ENCODE measurements at regions not wholly inside any gene's neighbourhood (a gene's known extent, or its start where the extent isn't known, plus 50 kb on each side); places are given as distances from the start of the nearest gene placed in this dataset.

- intact Hi-C loops (cut with DNase I; ENCODE audit: low total_unique reads) = no loop called here
- WGBS, 2 donors = 69 to 72% methylated on average over 10 of the region's 10 CpGs
- no peak for TF ChIP-seq CTCF (IDR thresholded peaks at IDR 0.05)
- TF ChIP-seq POLR2A (IDR thresholded peaks at IDR 0.05) = no peak
- no peak overlapping the region for H3K4me3 ChIP-seq (ENCODE audit: low read depth, poor library complexity, severe bottlenecking)
- DNase-seq (ENCODE audit: low spot score in 2 of 2) = no peak
Observed at GRCh38 chr12:115507951-115508722, 769.4 kb downstream of the MED13L start.

- intact Hi-C loops (cut with DNase I; ENCODE audit: low total_unique reads) = no loop called here
- TF ChIP-seq POLR2A (IDR thresholded peaks at IDR 0.05) (no peak), CTCF (IDR thresholded peaks at IDR 0.05) (no peak)
- WGBS, 2 donors = 89 to 93% methylated on average over 5 of the region's 5 CpGs
- DNase-seq (ENCODE audit: low spot score in 2 of 2) = no peak
- H3K4me3 ChIP-seq (ENCODE audit: low read depth, poor library complexity, severe bottlenecking) = no peak overlapping the region
Observed at GRCh38 chr12:115507560-115507889, 770.0 kb downstream of the MED13L start.

- WGBS, 2 donors = 63 to 72% methylated on average over 5 of the region's 5 CpGs
- no peak overlapping the region for H3K4me3 ChIP-seq (ENCODE audit: low read depth, poor library complexity, severe bottlenecking)
- DNase-seq (ENCODE audit: low spot score in 2 of 2) = no peak
- intact Hi-C loops (cut with DNase I; ENCODE audit: low total_unique reads) = no loop called here
- TF ChIP-seq CTCF (IDR thresholded peaks at IDR 0.05) (no peak), POLR2A (IDR thresholded peaks at IDR 0.05) (no peak)
Observed at GRCh38 chr12:115506822-115507559, 770.5 kb downstream of the MED13L start.

- H3K4me3 ChIP-seq (ENCODE audit: low read depth, poor library complexity, severe bottlenecking) = no peak overlapping the region
- DNase-seq (ENCODE audit: low spot score in 2 of 2) = no peak
- intact Hi-C loops (cut with DNase I; ENCODE audit: low total_unique reads) = no loop called here
- no peak for TF ChIP-seq POLR2A (IDR thresholded peaks at IDR 0.05)
- no peak for TF ChIP-seq CTCF (IDR thresholded peaks at IDR 0.05)
- WGBS, 2 donors = 64 to 78% methylated on average over 16 of the region's 16 CpGs
Observed at GRCh38 chr12:115504306-115505290, 772.9 kb downstream of the MED13L start.

- TF ChIP-seq CTCF (IDR thresholded peaks at IDR 0.05) = no peak
- no peak for TF ChIP-seq POLR2A (IDR thresholded peaks at IDR 0.05)
- no peak for DNase-seq (ENCODE audit: low spot score in 2 of 2)
- H3K4me3 ChIP-seq (ENCODE audit: low read depth, poor library complexity, severe bottlenecking) = no peak overlapping the region
- 69 to 70% methylated on average over 4 of the region's 4 CpGs for whole genome bisulfite sequencing, 2 donors
- intact Hi-C loops (cut with DNase I; ENCODE audit: low total_unique reads) = no loop called here
Observed at GRCh38 chr12:115500872-115501271, 776.6 kb downstream of the MED13L start.

All from lower leg skin (tissue), 4 donors.